GM12891 (cell line): ENCODE measurements at regions not wholly inside any gene's neighbourhood (a gene's known extent, or its start where the extent isn't known, plus 50 kb on each side); places are given as distances from the start of the nearest gene placed in this dataset.

Experiments
- DNase-seq: peaks from one replicate; pipeline ENCODE4 v3.0.0; 2011; ENCODE audit warnings: low spot score; ENCODE audit not compliant: insufficient read length
- FAIRE-seq: peaks from 2 replicates; lab custom pipeline; 2011; peaks lifted over from hg19 to GRCh38; lab: Jason Lieb, UNC
- PAX5 ChIP-seq: IDR thresholded peaks from 2 replicates; pipeline ENCODE4 v1.6.1; 2011; ENCODE audit warnings: low read length, moderate library complexity, mild to moderate bottlenecking; ENCODE audit not compliant: insufficient read depth, severe bottlenecking
- POLR2A ChIP-seq: IDR thresholded peaks from 2 replicates; pipeline ENCODE4 v1.6.1; 2011; ENCODE audit warnings: low read depth, low read length, control low read depth
- POLR2AphosphoS5 ChIP-seq: IDR thresholded peaks from 2 replicates; pipeline ENCODE4 v1.6.1; 2011; ENCODE audit warnings: low read depth, low read length, control low read depth
- POU2F2 ChIP-seq: IDR thresholded peaks from 2 replicates; pipeline ENCODE4 v1.6.1; 2011; ENCODE audit warnings: low read depth, mild to moderate bottlenecking, control low read depth, low read length, moderate library complexity
- SPI1 ChIP-seq: IDR thresholded peaks from 2 replicates; pipeline ENCODE4 v1.6.1; 2011; ENCODE audit warnings: low read depth, low read length, control low read depth
- TAF1 ChIP-seq: IDR thresholded peaks from 2 replicates; pipeline ENCODE4 v1.6.1; 2011; ENCODE audit warnings: low read depth, low read length, control low read depth

- no peak for DNase-seq
- TF ChIP-seq SPI1 (peak; percentile 60; the same call in 1 of the 2 replicates), POLR2AphosphoS5 (no peak), POLR2A (no peak)
- FAIRE-seq: no peak
These were observed 51.3 kb upstream of the CD44 start for GRCh38 chr11:35087648-35088047.

- FAIRE-seq (peak; percentile 82), DNase-seq (no peak)
- TF ChIP-seq TAF1: no peak
- TF ChIP-seq SPI1: no peak
- TF ChIP-seq PAX5: no peak
These were observed 50.7 kb upstream of the CD44 start for GRCh38 chr11:35088226-35088625.

GRCh38 chr11:35088676-35089075 lies 50.3 kb upstream of the CD44 start:
- DNase-seq (no peak), FAIRE-seq (no peak)
- TF ChIP-seq PAX5 (no peak), SPI1 (no peak), POLR2A (no peak), POU2F2 (no peak), POLR2AphosphoS5 (no peak), TAF1 (no peak)
